Occipital lobe (tissue), 1 donor: ENCODE measurements at regions not wholly inside any gene's neighbourhood (a gene's known extent, or its start where the extent isn't known, plus 50 kb on each side); places are given as distances from the start of the nearest gene placed in this dataset.
A peak's percentile ranks its signal among the peaks of the same experiment; 100 is the strongest.

Experiments
- DNase-seq: peaks from one replicate; lab custom pipeline; 2025; lab: John Stamatoyannopoulos, UW

GRCh38 chr10:58140691-58141347, 126.9 kb downstream of the IPMK start:
- no peak for DNase-seq

- no peak for DNase-seq
These were observed 127.6 kb downstream of the IPMK start for GRCh38 chr10:58140054-58140453.

- DNase-seq = peak; percentile 3
These were observed 129.9 kb downstream of the IPMK start for GRCh38 chr10:58137813-58138212.

GRCh38 chr10:58115218-58116050, 152.3 kb downstream of the IPMK start:
- DNase-seq = no peak

- DNase-seq = no peak
These were observed 158.0 kb downstream of the IPMK start for GRCh38 chr10:58109731-58110130.

GRCh38 chr10:58107506-58107905, 160.2 kb downstream of the IPMK start:
- no peak for DNase-seq

GRCh38 chr10:58106211-58107035, 161.3 kb downstream of the IPMK start:
- no peak for DNase-seq

GRCh38 chr10:58104351-58104751, 163.3 kb downstream of the IPMK start:
- DNase-seq = no peak

GRCh38 chr10:58102897-58103296, 164.8 kb downstream of the IPMK start:
- DNase-seq = no peak

GRCh38 chr10:58101682-58102081, 166.0 kb downstream of the IPMK start:
- DNase-seq = no peak

- DNase-seq = no peak
These were observed 172.5 kb downstream of the IPMK start for GRCh38 chr10:58094985-58095718.

- no peak for DNase-seq
These were observed 175.8 kb downstream of the IPMK start for GRCh38 chr10:58091886-58092285.

- no peak for DNase-seq
These were observed 178.0 kb downstream of the IPMK start for GRCh38 chr10:58089739-58090138.

- DNase-seq = no peak
These were observed 179.8 kb downstream of the IPMK start for GRCh38 chr10:58087896-58088295.

- no peak for DNase-seq
These were observed 180.9 kb downstream of the IPMK start for GRCh38 chr10:58086763-58087150.

- DNase-seq = no peak
These were observed 181.4 kb downstream of the IPMK start for GRCh38 chr10:58086144-58086762.

GRCh38 chr10:58082248-58082647, 185.4 kb downstream of the IPMK start:
- DNase-seq = no peak

- no peak for DNase-seq
These were observed 186.3 kb downstream of the IPMK start for GRCh38 chr10:58081353-58081752.

- DNase-seq = no peak
These were observed 188.2 kb downstream of the IPMK start for GRCh38 chr10:58079461-58079860.

- no peak for DNase-seq
These were observed 195.1 kb downstream of the IPMK start for GRCh38 chr10:58072634-58073033.

- no peak for DNase-seq
These were observed 196.7 kb downstream of the IPMK start for GRCh38 chr10:58070956-58071355.
